ENCODE measurements at regions not wholly inside any gene's neighbourhood (a gene's known extent, or its start where the extent isn't known, plus 50 kb on each side); places are given as distances from the start of the nearest gene placed in this dataset.
A peak's percentile ranks its signal among the peaks of the same experiment; 100 is the strongest.

GRCh38 chr2:128467321-128467969, 148.8 kb upstream of the HS6ST1 start:
- H3K36me3 Mint-ChIP-seq: peaks cover 8% of the 10 kb centered on the region
- H3K9me3 Mint-ChIP-seq: peaks cover 27% of the 10 kb centered on the region
- peaks cover 7% of the 10 kb centered on the region for H3K27me3 Mint-ChIP-seq
- DNase-seq: no peak
- no peaks in the 10 kb centered on the region for H3K4me1 Mint-ChIP-seq
- no peak overlapping the region for H3K27ac Mint-ChIP-seq
- H3K4me3 Mint-ChIP-seq: no peak overlapping the region

GRCh38 chr2:128468186-128468920, 149.7 kb upstream of the HS6ST1 start:
- peaks cover 6% of the 10 kb centered on the region for H3K4me1 Mint-ChIP-seq

GRCh38 chr2:128469203-128469602, 150.5 kb upstream of the HS6ST1 start:
- peaks cover 27% of the 10 kb centered on the region for H3K9me3 Mint-ChIP-seq
- peaks cover 19% of the 10 kb centered on the region for H3K27me3 Mint-ChIP-seq
- H3K27ac Mint-ChIP-seq: no peak overlapping the region
- H3K4me1 Mint-ChIP-seq: peaks cover 8% of the 10 kb centered on the region
- peaks cover 8% of the 10 kb centered on the region for H3K36me3 Mint-ChIP-seq
- no peak for DNase-seq
- no peak overlapping the region for H3K4me3 Mint-ChIP-seq

More at GRCh38 chr2:128468186-128468920, 149.7 kb upstream of the HS6ST1 start:
- Mint-ChIP-seq H3K36me3 (peaks cover 8% of the 10 kb centered on the region), H3K9me3 (peaks cover 27% of the 10 kb centered on the region), H3K4me3 (no peak overlapping the region), H3K27me3 (peaks cover 13% of the 10 kb centered on the region), H3K27ac (no peak overlapping the region)
- DNase-seq: no peak

GRCh38 chr2:128469875-128470274, 151.2 kb upstream of the HS6ST1 start:
- peaks cover 10% of the 10 kb centered on the region for H3K4me1 Mint-ChIP-seq
- no peak for DNase-seq
- peaks cover 27% of the 10 kb centered on the region for H3K9me3 Mint-ChIP-seq
- H3K27me3 Mint-ChIP-seq: peaks cover 25% of the 10 kb centered on the region
- peaks cover 8% of the 10 kb centered on the region for H3K36me3 Mint-ChIP-seq
- H3K27ac Mint-ChIP-seq: no peak overlapping the region
- no peak overlapping the region for H3K4me3 Mint-ChIP-seq

GRCh38 chr2:128472789-128473174, 154.1 kb upstream of the HS6ST1 start:
- peaks cover 10% of the 10 kb centered on the region for H3K4me1 Mint-ChIP-seq
- H3K36me3 Mint-ChIP-seq: peaks cover 8% of the 10 kb centered on the region
- peaks cover 23% of the 10 kb centered on the region for H3K9me3 Mint-ChIP-seq
- peaks cover 37% of the 10 kb centered on the region for H3K27me3 Mint-ChIP-seq
- H3K4me3 Mint-ChIP-seq: no peak overlapping the region
- no peak for DNase-seq
- no peak overlapping the region for H3K27ac Mint-ChIP-seq

- H3K4me3 Mint-ChIP-seq: peak overlapping the region; percentile 16
- peaks cover 18% of the 10 kb centered on the region for H3K9me3 Mint-ChIP-seq
- peaks cover 39% of the 10 kb centered on the region for H3K27me3 Mint-ChIP-seq
- H3K4me1 Mint-ChIP-seq: peaks cover 10% of the 10 kb centered on the region
- DNase-seq: peak; percentile 62
- H3K27ac Mint-ChIP-seq: peak overlapping the region; percentile 68
- peaks cover 6% of the 10 kb centered on the region for H3K36me3 Mint-ChIP-seq
Observed at GRCh38 chr2:128473175-128474035, 154.7 kb upstream of the HS6ST1 start.

GRCh38 chr2:128474036-128474955, 155.6 kb upstream of the HS6ST1 start:
- Mint-ChIP-seq H3K9me3 (peaks cover 14% of the 10 kb centered on the region), H3K27ac (no peak overlapping the region), H3K36me3 (peaks cover 2% of the 10 kb centered on the region), H3K27me3 (peaks cover 47% of the 10 kb centered on the region), H3K4me1 (peaks cover 10% of the 10 kb centered on the region), H3K4me3 (no peak overlapping the region)
- no peak for DNase-seq

GRCh38 chr2:128474962-128475361, 156.3 kb upstream of the HS6ST1 start:
- Mint-ChIP-seq H3K27ac (no peak overlapping the region), H3K36me3 (peaks cover 2% of the 10 kb centered on the region), H3K27me3 (peaks cover 51% of the 10 kb centered on the region), H3K4me3 (no peak overlapping the region), H3K4me1 (peaks cover 10% of the 10 kb centered on the region), H3K9me3 (peaks cover 10% of the 10 kb centered on the region)
- DNase-seq: no peak

- Mint-ChIP-seq H3K27me3 (peaks cover 51% of the 10 kb centered on the region), H3K4me3 (no peak overlapping the region), H3K36me3 (peaks cover 1% of the 10 kb centered on the region), H3K9me3 (peaks cover 5% of the 10 kb centered on the region), H3K4me1 (peaks cover 10% of the 10 kb centered on the region), H3K27ac (no peak overlapping the region)
- no peak for DNase-seq
Observed at GRCh38 chr2:128475427-128476211, 157.0 kb upstream of the HS6ST1 start.

GRCh38 chr2:128477026-128477820, 158.6 kb upstream of the HS6ST1 start:
- DNase-seq: no peak
- no peaks in the 10 kb centered on the region for H3K36me3 Mint-ChIP-seq
- H3K27ac Mint-ChIP-seq: no peak overlapping the region
- H3K4me3 Mint-ChIP-seq: no peak overlapping the region
- H3K27me3 Mint-ChIP-seq: peaks cover 48% of the 10 kb centered on the region
- peaks cover 3% of the 10 kb centered on the region for H3K9me3 Mint-ChIP-seq
- peaks cover 10% of the 10 kb centered on the region for H3K4me1 Mint-ChIP-seq

- Mint-ChIP-seq H3K4me1 (peaks cover 7% of the 10 kb centered on the region), H3K36me3 (no peaks in the 10 kb centered on the region), H3K27ac (no peak overlapping the region), H3K9me3 (peaks cover 3% of the 10 kb centered on the region), H3K4me3 (no peak overlapping the region), H3K27me3 (peaks cover 42% of the 10 kb centered on the region)
- DNase-seq: no peak
Observed at GRCh38 chr2:128477891-128478290, 159.2 kb upstream of the HS6ST1 start.

GRCh38 chr2:128485761-128486639, 167.3 kb upstream of the HS6ST1 start:
- Mint-ChIP-seq H3K4me1 (no peaks in the 10 kb centered on the region), H3K27ac (no peak overlapping the region), H3K4me3 (no peak overlapping the region), H3K36me3 (no peaks in the 10 kb centered on the region), H3K27me3 (peaks cover 3% of the 10 kb centered on the region), H3K9me3 (peaks cover 3% of the 10 kb centered on the region)
- DNase-seq: no peak

Data from activated naive CD8-positive, alpha-beta T cell treated with anti-CD3 and anti-CD28 coated beads for 36 hours (primary cell).